H9 (cell line): ENCODE measurements at regions not wholly inside any gene's neighbourhood (a gene's known extent, or its start where the extent isn't known, plus 50 kb on each side); places are given as distances from the start of the nearest gene placed in this dataset.
A peak's percentile ranks its signal among the peaks of the same experiment; 100 is the strongest.

Experiments used
- DNase-seq: peaks from one replicate; pipeline ENCODE4 v3.0.0-alpha.2; 2017
- H2AFZ ChIP-seq: one replicate; pipeline ENCODE4 v1.6.1; 2013; ENCODE audit warnings: mild to moderate bottlenecking, low read length, control low read depth, moderate library complexity
- H2AK5ac ChIP-seq: 2 replicates; pipeline ENCODE4 v1.6.1; 2013; ENCODE audit warnings: low read length, control low read depth, mixed read lengths; ENCODE audit not compliant: insufficient read length
- H2BK120ac ChIP-seq: one replicate; pipeline ENCODE4 v1.6.1; 2013; ENCODE audit warnings: low read depth, mild to moderate bottlenecking, low read length, control low read depth, inconsistent platforms; ENCODE audit not compliant: poor library complexity, severe bottlenecking
- H2BK12ac ChIP-seq: 2 replicates; pipeline ENCODE4 v1.6.1; 2013; ENCODE audit warnings: low read length, control low read depth, mixed read lengths, low read depth; ENCODE audit not compliant: insufficient read length
- H2BK15ac ChIP-seq: 2 replicates; pipeline ENCODE4 v1.6.1; 2013; ENCODE audit warnings: low read depth, low read length, control low read depth
- H2BK20ac ChIP-seq: one replicate; pipeline ENCODE4 v1.6.1; 2013; ENCODE audit warnings: low read depth, mild to moderate bottlenecking, low read length, control low read depth, inconsistent platforms; ENCODE audit not compliant: poor library complexity, severe bottlenecking
- H2BK5ac ChIP-seq: 2 replicates; pipeline ENCODE4 v1.6.1; 2013; ENCODE audit warnings: low read length, control low read depth, mixed read lengths; ENCODE audit not compliant: insufficient read length
- H3K14ac ChIP-seq: 2 replicates; pipeline ENCODE4 v1.6.1; 2013; ENCODE audit warnings: low read length, control low read depth; ENCODE audit not compliant: insufficient read depth
- H3K18ac ChIP-seq: 2 replicates; pipeline ENCODE4 v1.6.1; 2013; ENCODE audit warnings: low read depth, mild to moderate bottlenecking, mixed read lengths, low read length, control low read depth; ENCODE audit not compliant: insufficient read length
- H3K23ac ChIP-seq: 2 replicates; pipeline ENCODE4 v1.6.1; 2013; ENCODE audit warnings: low read length, control low read depth, mixed read lengths, low read depth; ENCODE audit not compliant: insufficient read length
- H3K23me2 ChIP-seq: 2 replicates; pipeline ENCODE4 v1.6.1; 2013; ENCODE audit warnings: low read depth, mild to moderate bottlenecking, mixed read lengths, low read length, control low read depth; ENCODE audit not compliant: insufficient read length, poor library complexity, severe bottlenecking
- H3K27ac ChIP-seq: 2 replicates; pipeline ENCODE4 v1.5.1; 2013; ENCODE audit warnings: low read length, control low read depth, mixed read lengths, low read depth; ENCODE audit not compliant: insufficient read length
- H3K27me3 ChIP-seq: 2 replicates; pipeline ENCODE4 v1.6.1; 2013; ENCODE audit warnings: low read length, control low read depth, inconsistent platforms; ENCODE audit not compliant: insufficient read depth
- H3K4ac ChIP-seq: 2 replicates; pipeline ENCODE4 v1.6.1; 2013; ENCODE audit warnings: low read depth, mild to moderate bottlenecking, control low read depth, inconsistent platforms, low read length, moderate library complexity
- H3K4me1 ChIP-seq: 2 replicates; pipeline ENCODE4 v1.6.1; 2013; ENCODE audit warnings: low read length, control low read depth, inconsistent platforms; ENCODE audit not compliant: insufficient read depth
- H3K4me2 ChIP-seq: 2 replicates; pipeline ENCODE4 v1.6.1; 2013; ENCODE audit warnings: low read length, control low read depth, mixed read lengths; ENCODE audit not compliant: insufficient read length, insufficient read depth
- H3K56ac ChIP-seq: 2 replicates; pipeline ENCODE4 v1.6.1; 2013; ENCODE audit warnings: low read depth, mild to moderate bottlenecking, mixed read lengths, low read length, control low read depth; ENCODE audit not compliant: insufficient read length
- H3K79me1 ChIP-seq: 2 replicates; pipeline ENCODE4 v1.6.1; 2013; ENCODE audit warnings: low read depth, mild to moderate bottlenecking, moderate library complexity, low read length, control low read depth, inconsistent platforms; ENCODE audit not compliant: insufficient read depth, poor library complexity, severe bottlenecking
- H3K79me2 ChIP-seq: 2 replicates; pipeline ENCODE4 v1.6.1; 2013; ENCODE audit warnings: low read length, control low read depth, inconsistent platforms; ENCODE audit not compliant: insufficient read depth
- H3K9ac ChIP-seq: 2 replicates; pipeline ENCODE4 v1.6.1; 2013; ENCODE audit warnings: low read length, control low read depth, mixed read lengths; ENCODE audit not compliant: insufficient read length; ENCODE audit errors: extremely low read depth
- H3K9me3 ChIP-seq: one replicate; pipeline ENCODE4 v1.6.1; 2013; ENCODE audit warnings: low read depth, low read length, inconsistent platforms; ENCODE audit not compliant: control insufficient read depth
- H3T11ph ChIP-seq: one replicate; pipeline ENCODE4 v1.6.1; 2013; ENCODE audit warnings: mild to moderate bottlenecking, low read length, control low read depth, inconsistent platforms
- H4K20me1 ChIP-seq: one replicate; pipeline ENCODE4 v1.6.1; 2013; ENCODE audit not compliant: control insufficient read depth, insufficient read length, insufficient read depth
- H4K5ac ChIP-seq: 2 replicates; pipeline ENCODE4 v1.6.1; 2013; ENCODE audit warnings: low read depth, mild to moderate bottlenecking, mixed read lengths, low read length, control low read depth; ENCODE audit not compliant: insufficient read length
- H4K8ac ChIP-seq: replicated peaks from 2 replicates; pipeline ENCODE4 v1.6.1; 2013; ENCODE audit warnings: low read length, control low read depth, mixed read lengths, low read depth; ENCODE audit not compliant: insufficient read length
- H4K91ac ChIP-seq: 2 replicates; pipeline ENCODE4 v1.6.1; 2013; ENCODE audit warnings: low read depth, mild to moderate bottlenecking, moderate library complexity, mixed read lengths, low read length, control low read depth; ENCODE audit not compliant: insufficient read length
- H3K27ac Mint-ChIP-seq, 3 experiments: 2 replicates in 2 of 3; 3 replicates in 1 of 3; pipeline ENCODE4 v1.8.0; 2020 to 2021; ENCODE audit warnings: mixed read lengths in 3 of 3, mild to moderate bottlenecking in 1 of 3, moderate library complexity in 1 of 3
- H3K27me3 Mint-ChIP-seq: 2 replicates; pipeline ENCODE4 v1.8.0; 2021; ENCODE audit warnings: low read depth, mild to moderate bottlenecking, moderate library complexity, mixed read lengths
- H3K36me3 Mint-ChIP-seq, 3 experiments: 2 replicates in 2 of 3; 3 replicates in 1 of 3; pipeline ENCODE4 v1.8.0; 2020 to 2021; ENCODE audit warnings: low read depth in 3 of 3, mixed read lengths in 3 of 3; ENCODE audit not compliant: insufficient read depth in 1 of 3
- H3K4me1 Mint-ChIP-seq, 2 experiments: 2 replicates each; pipeline ENCODE4 v1.8.0; 2020; ENCODE audit warnings: mixed read lengths in 2 of 2
- H3K4me3 Mint-ChIP-seq, 2 experiments: 2 replicates in 1 of 2; 3 replicates in 1 of 2; pipeline ENCODE4 v1.8.0; 2020 to 2021; ENCODE audit warnings: mild to moderate bottlenecking in 2 of 2, mixed read lengths in 2 of 2, moderate library complexity in 1 of 2
- H3K9me3 Mint-ChIP-seq, 2 experiments: 2 replicates in 1 of 2; 3 replicates in 1 of 2; pipeline ENCODE4 v1.8.0; 2020; ENCODE audit warnings: mild to moderate bottlenecking in 2 of 2, mixed read lengths in 2 of 2, moderate library complexity in 1 of 2
- WGBS: extraction: QIAGEN DNeasy Blood & Tissue Kit; methylation state at CpG from one replicate; pipeline ENCODE4 v1.1.7; 2013; ENCODE audit warnings: missing lambda C conversion rate, low lambda C conversion rate, mixed read lengths; ENCODE audit not compliant: insufficient read length; ENCODE audit errors: extremely low coverage; 5-methylcytosine and 5-hydroxymethylcytosine counted together
- TF ChIP-seq, protein P1 (sequence below): fragments of 200-600 bp; sonication (generic); conservative IDR thresholded peaks from 3 replicates; pipeline ENCODE4 v1.8.0; 2021; ENCODE audit warnings: antibody characterized with exemption, mild to moderate bottlenecking

DNA sequence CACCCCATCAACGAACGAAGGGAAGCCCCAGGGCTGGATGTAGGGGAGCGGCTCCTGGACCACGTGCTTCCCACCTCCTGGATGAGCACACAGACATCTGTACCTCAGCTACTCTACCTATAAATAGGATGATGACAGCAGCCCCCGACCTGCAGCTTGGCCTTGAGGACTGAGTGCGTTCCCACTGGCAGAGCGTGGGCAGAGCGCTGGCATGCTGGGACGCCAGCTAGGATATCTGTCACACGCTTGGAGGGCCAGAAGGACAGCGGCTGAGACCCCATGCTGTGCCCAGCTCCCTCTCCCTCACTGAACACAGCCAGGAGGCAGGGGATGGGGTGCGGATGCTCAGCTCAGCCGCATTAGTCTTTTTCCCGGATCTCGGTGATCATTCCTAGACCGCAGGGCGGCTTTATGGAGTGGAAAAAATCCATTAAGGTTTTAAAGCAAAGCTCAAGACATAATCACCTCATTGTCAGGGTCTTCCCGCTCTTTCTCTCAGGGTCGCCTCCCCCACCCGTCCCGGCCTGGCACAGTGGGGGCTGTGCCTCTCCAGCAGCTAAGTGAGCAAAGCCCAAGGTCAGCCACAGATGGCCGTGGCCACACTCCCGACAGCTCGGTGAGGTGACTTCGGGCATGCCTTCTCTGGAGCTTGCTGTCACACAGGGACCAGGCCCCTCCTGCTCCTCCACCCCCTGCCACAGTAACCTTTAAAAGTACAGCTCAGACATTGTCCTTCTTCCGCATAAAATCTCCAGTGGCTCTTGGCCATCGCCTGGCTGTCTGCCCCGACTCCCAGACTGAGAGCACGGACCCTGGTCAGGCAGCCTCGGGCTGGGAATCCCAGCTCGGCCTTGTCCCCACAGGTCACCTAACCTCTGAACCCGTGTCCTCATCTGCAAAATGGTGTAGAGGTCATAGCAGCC is 69.6 kb upstream of the SHISAL1 start:
- Histone ChIP-seq H4K5ac (no peak overlapping the region), H2BK5ac (no peak overlapping the region), H3K23ac (no peak overlapping the region), H3K56ac (no peak overlapping the region), H3K4ac (no peak overlapping the region), H3K27ac (no peak overlapping the region), H3K4me2 (no peak overlapping the region), H3K79me2 (no peaks in the 10 kb centered on the region), H3K14ac (no peak overlapping the region), H3K9ac (no peak overlapping the region), H2BK15ac (no peak overlapping the region), H3K79me1 (no peaks in the 10 kb centered on the region), H2BK20ac (no peak overlapping the region), H3T11ph (no peak overlapping the region), H3K4me1 (no peaks in the 10 kb centered on the region), H3K18ac (no peak overlapping the region), H2BK120ac (no peak overlapping the region), H2BK12ac (no peak overlapping the region), H2AK5ac (no peak overlapping the region), H3K27me3 (no peaks in the 10 kb centered on the region), H4K91ac (no peak overlapping the region), H2AFZ (no peak overlapping the region), H3K9me3 (no peaks in the 10 kb centered on the region), H4K8ac (no peak overlapping the region), H4K20me1 (no peaks in the 10 kb centered on the region), H3K23me2 (no peaks in the 10 kb centered on the region)
- H3K4me1 Mint-ChIP-seq, result peaks cover 6 to 15% of the 10 kb centered on the region in 2 experiments
- H3K27me3 Mint-ChIP-seq, result peaks cover 12% of the 10 kb centered on the region
- no peak overlapping the region for H3K4me3 Mint-ChIP-seq
- TF ChIP-seq, protein P1, sequence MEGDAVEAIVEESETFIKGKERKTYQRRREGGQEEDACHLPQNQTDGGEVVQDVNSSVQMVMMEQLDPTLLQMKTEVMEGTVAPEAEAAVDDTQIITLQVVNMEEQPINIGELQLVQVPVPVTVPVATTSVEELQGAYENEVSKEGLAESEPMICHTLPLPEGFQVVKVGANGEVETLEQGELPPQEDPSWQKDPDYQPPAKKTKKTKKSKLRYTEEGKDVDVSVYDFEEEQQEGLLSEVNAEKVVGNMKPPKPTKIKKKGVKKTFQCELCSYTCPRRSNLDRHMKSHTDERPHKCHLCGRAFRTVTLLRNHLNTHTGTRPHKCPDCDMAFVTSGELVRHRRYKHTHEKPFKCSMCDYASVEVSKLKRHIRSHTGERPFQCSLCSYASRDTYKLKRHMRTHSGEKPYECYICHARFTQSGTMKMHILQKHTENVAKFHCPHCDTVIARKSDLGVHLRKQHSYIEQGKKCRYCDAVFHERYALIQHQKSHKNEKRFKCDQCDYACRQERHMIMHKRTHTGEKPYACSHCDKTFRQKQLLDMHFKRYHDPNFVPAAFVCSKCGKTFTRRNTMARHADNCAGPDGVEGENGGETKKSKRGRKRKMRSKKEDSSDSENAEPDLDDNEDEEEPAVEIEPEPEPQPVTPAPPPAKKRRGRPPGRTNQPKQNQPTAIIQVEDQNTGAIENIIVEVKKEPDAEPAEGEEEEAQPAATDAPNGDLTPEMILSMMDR, result no peak
- H3K36me3 Mint-ChIP-seq, result no peaks in the 10 kb centered on the region
- DNase-seq, result no peak
- H3K27ac Mint-ChIP-seq, result peak overlapping the region in 1 of 3 experiments; percentile 3; a peak in 1 of 7 replicates
- no CpG with 5 or more reads among the region's 32 CpGs for WGBS
- H3K9me3 Mint-ChIP-seq, result no peaks in the 10 kb centered on the region; a peak in 1 of 5 replicates
